Brain microvascular endothelial cell (primary cell): ENCODE measurements at regions not wholly inside any gene's neighbourhood (a gene's known extent, or its start where the extent isn't known, plus 50 kb on each side); places are given as distances from the start of the nearest gene placed in this dataset.

ENCODE experiments used
- DNase-seq: peaks from one replicate; pipeline ENCODE4 v3.0.0-alpha.2; 2020
- H3K27ac ChIP-seq: fragments of 250-450 bp; sonication (Bioruptor Pico); 2 replicates; pipeline ENCODE4 v1.5.1; 2020; ENCODE audit warnings: mild to moderate bottlenecking, moderate library complexity
- H3K27me3 ChIP-seq: fragments of 250-450 bp; sonication (Bioruptor Pico); replicated peaks from 2 replicates; pipeline ENCODE4 v1.5.1; 2020; ENCODE audit warnings: mild to moderate bottlenecking
- H3K36me3 ChIP-seq: fragments of 250-450 bp; sonication (Bioruptor Pico); replicated peaks from 2 replicates; pipeline ENCODE4 v1.5.1; 2020; ENCODE audit warnings: mild to moderate bottlenecking
- H3K4me3 ChIP-seq: 2 replicates; pipeline ENCODE4 v1.5.1; 2011; ENCODE audit warnings: low read depth, mild to moderate bottlenecking, control low read depth, low read length, moderate library complexity
- in situ Hi-C: cut with HindIII; loops from 2 replicates; pipeline ENCODE4 v1.10.0; 2017; ENCODE audit warnings: low sequenced_read_pairs, low pct_ligation_motif_present
- TF ChIP-seq, protein P1 (sequence below): IDR thresholded peaks from 2 replicates; pipeline ENCODE4 v1.5.1; 2011; ENCODE audit warnings: low read depth, mild to moderate bottlenecking, moderate library complexity, low read length, control low read depth, inconsistent platforms; ENCODE audit errors: missing control alignments

- no peaks in the 10 kb centered on the region for H3K36me3 ChIP-seq
- H3K27ac ChIP-seq, result no peak overlapping the region
- TF ChIP-seq, protein P1, sequence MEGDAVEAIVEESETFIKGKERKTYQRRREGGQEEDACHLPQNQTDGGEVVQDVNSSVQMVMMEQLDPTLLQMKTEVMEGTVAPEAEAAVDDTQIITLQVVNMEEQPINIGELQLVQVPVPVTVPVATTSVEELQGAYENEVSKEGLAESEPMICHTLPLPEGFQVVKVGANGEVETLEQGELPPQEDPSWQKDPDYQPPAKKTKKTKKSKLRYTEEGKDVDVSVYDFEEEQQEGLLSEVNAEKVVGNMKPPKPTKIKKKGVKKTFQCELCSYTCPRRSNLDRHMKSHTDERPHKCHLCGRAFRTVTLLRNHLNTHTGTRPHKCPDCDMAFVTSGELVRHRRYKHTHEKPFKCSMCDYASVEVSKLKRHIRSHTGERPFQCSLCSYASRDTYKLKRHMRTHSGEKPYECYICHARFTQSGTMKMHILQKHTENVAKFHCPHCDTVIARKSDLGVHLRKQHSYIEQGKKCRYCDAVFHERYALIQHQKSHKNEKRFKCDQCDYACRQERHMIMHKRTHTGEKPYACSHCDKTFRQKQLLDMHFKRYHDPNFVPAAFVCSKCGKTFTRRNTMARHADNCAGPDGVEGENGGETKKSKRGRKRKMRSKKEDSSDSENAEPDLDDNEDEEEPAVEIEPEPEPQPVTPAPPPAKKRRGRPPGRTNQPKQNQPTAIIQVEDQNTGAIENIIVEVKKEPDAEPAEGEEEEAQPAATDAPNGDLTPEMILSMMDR, result no peak
- no peaks in the 10 kb centered on the region for H3K27me3 ChIP-seq
- DNase-seq, result no peak
- in situ Hi-C loops, result no loop called here
- H3K4me3 ChIP-seq, result no peak overlapping the region
Observed at GRCh38 chr2:54403512-54404238, 52.5 kb upstream of the SPTBN1 start.

GRCh38 chr2:54404270-54404669, 51.9 kb upstream of the SPTBN1 start:
- H3K4me3 ChIP-seq, result no peak overlapping the region
- H3K27ac ChIP-seq, result no peak overlapping the region
- in situ Hi-C loops, result no loop called here
- no peaks in the 10 kb centered on the region for H3K36me3 ChIP-seq
- no peaks in the 10 kb centered on the region for H3K27me3 ChIP-seq
- TF ChIP-seq, protein P1, result no peak
- DNase-seq, result no peak

- no peaks in the 10 kb centered on the region for H3K27me3 ChIP-seq
- no peak for DNase-seq
- TF ChIP-seq, protein P1, result no peak
- H3K27ac ChIP-seq, result no peak overlapping the region
- H3K36me3 ChIP-seq, result no peaks in the 10 kb centered on the region
- H3K4me3 ChIP-seq, result no peak overlapping the region
- in situ Hi-C loops, result no loop called here
Observed at GRCh38 chr2:54406031-54406430, 50.1 kb upstream of the SPTBN1 start.
